ENCODE measurements at regions not wholly inside any gene's neighbourhood (a gene's known extent, or its start where the extent isn't known, plus 50 kb on each side); places are given as distances from the start of the nearest gene placed in this dataset.

DNA sequence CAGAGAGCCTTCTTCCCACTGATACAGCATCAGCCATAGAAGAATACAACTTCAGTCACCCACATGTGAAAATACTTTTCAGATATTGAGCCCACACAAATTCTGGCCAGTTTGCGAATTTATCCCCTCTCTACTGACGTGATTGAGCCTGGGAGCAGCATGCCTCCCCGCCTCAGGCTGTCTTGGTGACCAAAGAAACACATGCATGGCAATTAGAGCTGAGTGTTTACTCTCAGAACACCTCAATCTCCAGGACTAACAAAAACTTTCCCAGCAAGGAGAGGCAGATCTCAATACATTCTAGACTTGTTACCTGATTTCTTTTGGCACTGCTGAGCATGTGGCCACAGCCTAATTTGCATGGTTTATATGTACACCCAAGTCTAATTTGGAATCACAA, 122.5 kb downstream of the TMEM26 start:
- TF ChIP-seq, protein P1, sequence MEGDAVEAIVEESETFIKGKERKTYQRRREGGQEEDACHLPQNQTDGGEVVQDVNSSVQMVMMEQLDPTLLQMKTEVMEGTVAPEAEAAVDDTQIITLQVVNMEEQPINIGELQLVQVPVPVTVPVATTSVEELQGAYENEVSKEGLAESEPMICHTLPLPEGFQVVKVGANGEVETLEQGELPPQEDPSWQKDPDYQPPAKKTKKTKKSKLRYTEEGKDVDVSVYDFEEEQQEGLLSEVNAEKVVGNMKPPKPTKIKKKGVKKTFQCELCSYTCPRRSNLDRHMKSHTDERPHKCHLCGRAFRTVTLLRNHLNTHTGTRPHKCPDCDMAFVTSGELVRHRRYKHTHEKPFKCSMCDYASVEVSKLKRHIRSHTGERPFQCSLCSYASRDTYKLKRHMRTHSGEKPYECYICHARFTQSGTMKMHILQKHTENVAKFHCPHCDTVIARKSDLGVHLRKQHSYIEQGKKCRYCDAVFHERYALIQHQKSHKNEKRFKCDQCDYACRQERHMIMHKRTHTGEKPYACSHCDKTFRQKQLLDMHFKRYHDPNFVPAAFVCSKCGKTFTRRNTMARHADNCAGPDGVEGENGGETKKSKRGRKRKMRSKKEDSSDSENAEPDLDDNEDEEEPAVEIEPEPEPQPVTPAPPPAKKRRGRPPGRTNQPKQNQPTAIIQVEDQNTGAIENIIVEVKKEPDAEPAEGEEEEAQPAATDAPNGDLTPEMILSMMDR (conservative IDR thresholded peaks at IDR 0.05; ENCODE audit: low read depth, low read length): no peak
- TF ChIP-seq EZH2 (IDR thresholded peaks at IDR 0.05; ENCODE audit: borderline replicate concordance, low read depth, low read length, poor library complexity, severe bottlenecking): no peak
